OCI-LY1 (cell line): ENCODE measurements at regions not wholly inside any gene's neighbourhood (a gene's known extent, or its start where the extent isn't known, plus 50 kb on each side); places are given as distances from the start of the nearest gene placed in this dataset.

ENCODE experiments used
- CTCF ChIP-seq: fragments of 200-600 bp; sonication (generic), shearing (Covaris generic); IDR thresholded peaks from 2 replicates; pipeline ENCODE4 v1.5.1; 2017; ENCODE audit warnings: mild to moderate bottlenecking, antibody characterized with exemption, low read length, moderate library complexity, mixed read lengths
- EZH2 ChIP-seq: fragments of 200-600 bp; sonication (generic), shearing (Covaris generic); IDR thresholded peaks from 2 replicates; pipeline ENCODE4 v1.8.0; 2017; ENCODE audit warnings: borderline replicate concordance, mixed run types, mild to moderate bottlenecking, antibody characterized with exemption, low read length, moderate library complexity, mixed read lengths

GRCh38 chrX:1873671-1874070 is 258.8 kb downstream of the ASMT start:
- no peak for TF ChIP-seq EZH2
- TF ChIP-seq CTCF: no peak
